HG02610 (cell line): ENCODE measurements at regions not wholly inside any gene's neighbourhood (a gene's known extent, or its start where the extent isn't known, plus 50 kb on each side); places are given as distances from the start of the nearest gene placed in this dataset.
"Not testable (repeated sequence)": the region's sequence is repeated elsewhere in the genome, so short reads cannot be mapped to it uniquely, and the experiment has no call there.

ENCODE experiments used
- ATAC-seq: cut with Tn5 transposase; IDR thresholded peaks from one replicate; pipeline ENCODE4 v1.9.1; 2021; ENCODE audit warnings: mild to moderate bottlenecking, moderate library complexity; ENCODE audit not compliant: unreplicated experiment

DNA sequence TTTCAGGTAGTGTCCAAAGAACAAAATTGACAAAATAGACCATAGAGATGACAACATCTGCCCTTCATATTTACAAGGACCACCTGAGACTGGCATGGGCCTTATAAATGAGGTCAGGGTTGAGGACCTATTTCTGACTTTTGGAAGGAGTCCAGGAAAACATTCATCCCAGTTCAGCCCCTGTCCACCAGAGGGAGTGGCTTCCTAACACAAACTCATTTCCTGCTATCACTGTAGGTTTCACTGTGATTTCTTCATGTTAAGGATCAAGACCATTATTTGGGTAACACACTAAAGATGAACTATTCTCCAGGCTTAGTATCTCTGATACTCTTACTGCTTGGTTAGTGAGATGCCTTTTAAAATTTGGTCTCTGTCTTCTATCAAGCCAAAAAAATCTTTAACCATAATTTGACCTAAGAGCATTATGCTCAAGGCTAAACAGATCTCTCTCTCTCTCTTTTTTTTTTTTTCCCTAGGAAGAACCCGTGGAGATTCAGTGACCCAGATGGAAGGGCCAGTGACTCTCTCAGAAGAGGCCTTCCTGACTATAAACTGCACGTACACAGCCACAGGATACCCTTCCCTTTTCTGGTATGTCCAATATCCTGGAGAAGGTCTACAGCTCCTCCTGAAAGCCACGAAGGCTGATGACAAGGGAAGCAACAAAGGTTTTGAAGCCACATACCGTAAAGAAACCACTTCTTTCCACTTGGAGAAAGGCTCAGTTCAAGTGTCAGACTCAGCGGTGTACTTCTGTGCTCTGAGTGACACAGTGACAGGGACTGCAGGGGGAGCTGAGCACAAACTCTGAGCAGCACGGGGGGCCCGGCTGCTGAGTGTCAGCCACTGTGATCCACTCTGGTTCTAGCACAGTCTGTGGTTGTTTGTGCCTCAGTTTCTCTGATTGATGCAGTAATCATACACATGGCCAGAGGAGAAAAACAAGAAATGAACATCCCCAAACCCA is 267.6 kb upstream of the OR4E1 start:
- no peak for ATAC-seq

DNA sequence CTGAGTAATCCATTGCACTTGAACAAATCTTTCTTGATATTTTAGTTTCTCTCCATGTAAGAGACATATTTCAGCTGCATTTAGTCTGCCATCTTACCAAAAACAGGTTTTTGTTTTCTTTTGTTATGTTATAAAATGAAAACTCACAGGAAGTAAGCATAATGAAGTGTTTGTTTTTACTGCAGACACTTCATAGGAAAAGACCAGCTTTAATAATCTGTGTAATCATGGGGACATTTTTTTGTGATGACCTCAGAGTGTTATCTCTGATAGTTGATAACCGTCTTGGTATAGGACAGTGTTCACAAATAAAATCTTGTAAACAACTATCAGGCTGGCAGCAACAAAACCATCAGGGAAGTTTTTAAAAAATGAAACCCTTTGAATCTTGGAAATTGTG is 266.2 kb upstream of the OR4E1 start:
- ATAC-seq: no peak

DNA sequence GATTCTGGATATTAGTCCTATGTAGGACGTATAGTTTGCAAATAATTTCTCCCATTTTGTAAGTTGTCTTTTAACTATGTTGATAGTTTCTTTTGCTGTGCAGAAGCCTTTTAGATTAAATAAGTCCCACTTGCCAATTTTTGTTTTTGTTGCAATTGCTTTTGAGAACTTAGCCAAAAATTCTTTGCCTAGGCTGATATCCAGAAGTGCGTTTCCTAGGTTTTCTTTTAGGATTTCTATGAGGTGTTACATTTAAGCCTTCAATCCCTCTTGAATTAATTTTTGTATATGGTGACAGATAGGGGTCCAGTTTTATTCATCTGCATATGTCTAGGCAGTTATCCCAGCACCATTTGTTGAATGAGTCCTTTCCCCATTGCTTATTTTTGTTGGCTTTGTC is 264.4 kb upstream of the OR4E1 start:
- no peak for ATAC-seq

DNA sequence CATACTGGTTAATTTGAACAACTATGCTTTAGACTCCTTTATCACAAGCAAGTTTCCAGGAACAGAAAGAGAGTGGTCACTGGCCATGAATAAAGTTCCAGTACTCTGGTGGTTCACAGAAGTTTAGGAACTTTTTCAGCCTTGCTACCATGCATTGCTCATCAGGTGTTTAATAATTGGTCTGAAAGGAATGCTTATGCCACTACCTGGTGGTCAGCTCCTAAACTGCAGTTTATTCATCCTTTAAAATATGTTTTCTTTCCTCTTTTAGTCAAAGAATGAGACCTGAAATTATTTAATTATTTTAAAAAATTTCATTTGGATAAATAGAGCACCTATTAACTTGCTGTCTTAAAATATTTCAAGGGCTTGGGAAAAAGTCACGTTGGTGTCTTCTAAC is 260.1 kb upstream of the OR4E1 start:
- ATAC-seq: no peak

DNA sequence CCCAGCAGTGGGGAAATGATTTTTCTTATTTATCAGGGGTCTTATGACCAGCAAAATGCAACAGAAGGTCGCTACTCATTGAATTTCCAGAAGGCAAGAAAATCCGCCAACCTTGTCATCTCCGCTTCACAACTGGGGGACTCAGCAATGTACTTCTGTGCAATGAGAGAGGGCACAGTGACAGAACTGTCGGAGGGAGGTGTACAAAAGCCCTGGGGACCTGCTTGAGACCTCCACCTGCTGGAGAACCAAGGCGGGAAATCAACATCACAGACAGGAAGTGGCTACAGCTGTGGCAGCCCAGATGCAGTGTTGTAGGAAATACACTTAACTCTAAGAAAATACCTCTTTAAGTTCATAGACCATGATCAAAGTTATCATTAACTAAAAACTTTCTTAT is 250.9 kb upstream of the OR4E1 start:
- peak; percentile 72 for ATAC-seq

DNA sequence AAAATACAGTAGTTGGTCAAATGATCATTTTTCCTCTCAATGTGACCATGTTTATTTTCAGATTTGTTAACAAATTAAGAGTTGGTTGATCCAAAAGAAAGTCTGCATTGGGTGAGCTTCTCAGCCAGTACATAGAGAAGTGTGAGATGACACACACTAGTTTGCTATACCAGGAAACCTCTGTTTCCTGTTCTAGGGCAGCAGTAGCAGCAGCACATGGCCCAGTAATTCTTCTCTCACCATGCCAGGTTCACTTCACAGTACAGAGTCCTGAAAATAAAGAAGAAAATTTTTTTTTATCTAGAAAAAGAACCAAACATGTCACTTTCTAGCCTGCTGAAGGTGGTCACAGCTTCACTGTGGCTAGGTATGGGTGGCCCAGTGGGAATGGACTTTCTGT is 250.2 kb upstream of the OR4E1 start:
- peak; percentile 62 for ATAC-seq

DNA sequence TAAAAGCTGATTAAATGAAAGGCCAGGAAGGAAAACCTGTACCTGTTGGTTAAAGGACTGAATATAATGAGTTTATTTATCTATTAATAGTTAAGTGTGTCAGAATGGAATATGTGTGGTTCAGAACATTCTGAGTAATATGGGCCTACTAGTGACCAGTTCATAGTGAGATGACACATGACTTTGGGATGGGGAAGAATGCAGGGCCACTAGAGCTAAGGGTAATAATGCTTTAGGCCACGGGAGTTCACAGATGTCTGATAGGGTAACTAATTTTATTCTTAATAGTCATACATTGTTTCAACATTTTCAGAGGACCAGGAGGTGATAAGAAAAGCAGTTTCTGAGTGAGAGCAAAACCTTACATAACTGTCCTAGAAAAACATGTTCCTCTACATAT is 247.8 kb upstream of the OR4E1 start:
- ATAC-seq: no peak

DNA sequence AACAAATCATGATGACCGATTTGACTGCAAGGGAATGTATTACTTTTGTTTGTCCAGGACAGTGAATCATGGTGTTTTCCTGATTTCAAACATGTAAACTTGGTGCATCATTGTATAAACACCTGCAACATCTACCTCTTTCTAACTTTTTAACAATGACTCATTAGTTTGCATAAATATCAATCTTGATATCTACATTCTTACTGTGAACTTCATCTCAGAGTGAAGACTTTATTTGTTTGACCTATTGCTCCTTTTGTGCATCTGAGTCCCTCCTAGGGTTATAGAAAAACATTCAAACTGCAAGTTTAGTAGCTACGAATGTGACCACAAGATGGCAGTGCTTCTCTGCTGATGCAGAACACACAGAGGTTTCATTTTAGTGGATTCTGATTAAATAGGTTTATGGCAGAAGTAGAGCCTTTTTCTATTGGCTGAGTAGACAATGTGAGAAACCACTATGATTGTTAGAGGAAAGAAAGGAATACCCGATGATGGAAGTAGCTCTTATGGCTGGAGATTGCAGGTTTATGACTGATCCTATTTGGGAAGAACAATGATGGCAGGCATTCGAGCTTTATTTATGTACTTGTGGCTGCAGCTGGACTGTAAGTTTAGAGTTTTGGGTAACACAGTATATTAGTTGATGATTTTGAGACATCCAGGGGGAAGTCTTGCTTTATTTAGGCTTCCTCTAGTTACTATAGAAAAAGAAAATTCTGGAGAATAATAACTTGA is 244.2 kb upstream of the OR4E1 start:
- ATAC-seq: peak; percentile 51

DNA sequence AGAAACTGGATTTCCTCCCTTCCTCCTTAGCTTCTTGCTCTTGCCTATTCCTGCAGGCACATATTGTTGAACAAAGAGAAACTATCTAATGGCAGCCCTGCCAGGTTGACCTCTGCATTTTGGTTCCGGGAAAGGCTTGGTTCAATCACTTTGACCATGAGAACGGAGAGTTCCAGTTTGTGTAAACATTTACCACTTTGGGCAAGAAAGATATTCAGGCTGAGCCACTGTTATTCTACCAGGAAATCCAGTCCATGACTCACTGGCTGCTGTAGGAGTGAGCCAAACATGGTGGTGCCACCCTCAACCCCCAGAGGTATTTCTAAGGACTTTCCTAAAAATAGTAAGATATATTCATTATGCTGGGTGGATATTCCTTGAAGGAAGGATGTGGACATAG is 242.2 kb upstream of the OR4E1 start:
- no peak for ATAC-seq

DNA sequence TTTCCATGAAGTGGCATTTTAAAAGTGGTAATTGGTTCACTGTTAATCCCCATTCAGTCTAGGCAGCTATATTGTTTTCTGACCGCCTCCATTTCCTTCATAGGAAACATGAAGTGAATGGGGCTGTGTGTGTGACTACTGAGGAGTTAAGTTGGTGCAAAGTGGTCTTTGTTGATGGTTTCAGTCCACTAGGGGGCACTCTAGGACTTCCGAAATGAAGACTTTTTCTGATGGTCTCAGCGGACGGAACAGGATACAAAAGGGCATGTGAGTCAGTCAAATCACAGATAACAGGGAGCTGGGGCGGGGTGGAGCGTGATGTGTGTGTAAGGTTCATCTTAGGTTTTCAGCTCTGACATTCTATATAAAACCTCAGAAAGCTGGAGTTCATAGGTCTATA is 240.1 kb upstream of the OR4E1 start:
- ATAC-seq: no peak

DNA sequence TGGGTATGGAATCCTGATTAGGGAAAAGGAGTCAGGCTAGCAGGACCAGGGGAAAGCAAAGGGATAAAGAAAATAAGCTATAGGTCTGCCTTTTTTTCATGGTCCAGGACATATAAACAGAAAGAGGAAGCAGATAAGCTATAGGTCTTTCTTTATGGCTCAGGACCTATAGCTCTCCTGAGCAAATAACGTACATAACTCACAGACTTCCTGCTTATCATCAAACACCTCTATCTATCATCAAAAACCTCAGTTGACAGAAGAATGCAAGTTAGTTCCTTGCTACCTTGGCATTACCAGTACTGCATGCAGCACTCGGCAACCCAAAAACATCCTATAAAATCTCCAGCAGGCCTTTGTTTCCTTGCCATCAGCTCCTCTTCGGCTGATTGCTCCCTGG is 238.7 kb upstream of the OR4E1 start:
- ATAC-seq: no peak

DNA sequence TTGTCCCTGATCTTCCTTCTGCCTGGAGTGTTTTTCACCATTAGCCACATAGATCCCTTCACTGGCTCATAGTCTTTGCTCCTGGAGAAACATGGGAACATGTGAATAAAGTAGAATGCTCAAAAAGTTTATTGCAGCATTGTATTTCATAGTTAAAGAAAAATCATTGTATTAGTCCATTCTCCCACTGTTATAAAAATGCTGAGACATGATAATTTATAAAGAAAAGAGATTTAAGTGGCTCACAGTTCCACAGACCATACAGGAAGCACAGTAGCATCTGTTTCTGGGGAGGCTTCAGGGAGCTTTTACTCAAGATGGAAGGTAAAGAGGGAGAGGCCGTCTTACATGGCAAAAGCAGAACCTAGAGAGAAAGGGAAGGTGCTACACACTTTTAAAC is 238.3 kb upstream of the OR4E1 start:
- ATAC-seq: no peak

DNA sequence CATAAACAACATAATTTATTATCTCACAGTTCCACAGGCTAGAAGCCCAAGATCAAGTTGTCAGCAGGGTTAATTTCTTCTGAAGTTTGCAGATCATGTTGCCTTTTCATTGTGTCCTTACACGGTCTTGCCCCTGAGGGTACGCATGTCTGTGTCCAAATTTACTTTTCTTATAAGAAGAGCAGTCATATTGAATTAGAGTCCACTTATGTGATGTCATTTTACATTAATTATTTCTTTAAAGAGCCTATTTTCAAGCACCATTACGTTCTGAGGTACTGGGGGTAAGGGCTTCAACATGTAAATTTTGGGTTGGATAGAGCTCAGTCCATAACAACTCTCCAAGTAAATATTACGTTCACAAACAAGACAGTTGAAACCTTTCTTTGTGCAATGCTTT is 236.6 kb upstream of the OR4E1 start:
- ATAC-seq: no peak

DNA sequence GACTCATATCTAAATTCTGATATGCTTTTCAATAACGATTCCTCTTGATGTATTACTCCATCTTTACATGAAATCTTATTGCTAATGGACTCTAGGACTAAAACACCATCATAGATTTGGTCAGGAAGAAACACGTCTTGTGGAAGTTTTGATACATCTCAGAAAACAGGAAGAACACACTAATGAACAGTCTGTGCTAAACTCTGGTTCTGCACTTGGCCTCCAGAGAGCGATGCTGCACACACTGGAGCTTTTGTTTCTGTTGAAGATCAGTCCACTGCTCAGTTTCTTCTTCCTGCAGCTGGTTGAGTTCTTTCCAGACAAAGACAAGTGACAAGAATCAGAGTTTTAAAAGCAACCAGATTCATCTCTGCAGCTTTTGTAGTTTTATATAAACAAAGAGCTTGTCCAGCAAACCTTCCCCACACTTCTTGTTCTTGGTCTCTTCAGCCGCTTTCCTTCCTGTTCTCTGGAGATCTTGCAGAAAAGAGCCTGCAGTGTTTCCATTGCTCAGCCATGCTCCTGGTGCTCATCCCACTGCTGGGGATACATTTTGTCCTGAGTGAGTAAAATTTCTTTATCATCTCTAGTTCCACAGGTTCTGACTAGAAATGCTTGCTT is 229.1 kb upstream of the OR4E1 start:
- no peak for ATAC-seq

DNA sequence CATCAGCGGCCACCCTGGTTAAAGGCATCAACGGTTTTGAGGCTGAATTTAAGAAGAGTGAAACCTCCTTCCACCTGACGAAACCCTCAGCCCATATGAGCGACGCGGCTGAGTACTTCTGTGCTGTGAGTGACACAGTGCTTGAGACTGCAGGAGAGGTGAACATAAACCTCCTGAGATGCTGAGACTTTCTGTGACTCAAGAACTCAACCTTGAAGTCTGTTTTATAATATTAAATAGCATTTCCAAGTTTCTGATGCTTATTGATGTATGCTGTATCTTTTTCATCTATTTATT is 221.2 kb upstream of the OR4E1 start:
- ATAC-seq: not testable (repeated sequence)

DNA sequence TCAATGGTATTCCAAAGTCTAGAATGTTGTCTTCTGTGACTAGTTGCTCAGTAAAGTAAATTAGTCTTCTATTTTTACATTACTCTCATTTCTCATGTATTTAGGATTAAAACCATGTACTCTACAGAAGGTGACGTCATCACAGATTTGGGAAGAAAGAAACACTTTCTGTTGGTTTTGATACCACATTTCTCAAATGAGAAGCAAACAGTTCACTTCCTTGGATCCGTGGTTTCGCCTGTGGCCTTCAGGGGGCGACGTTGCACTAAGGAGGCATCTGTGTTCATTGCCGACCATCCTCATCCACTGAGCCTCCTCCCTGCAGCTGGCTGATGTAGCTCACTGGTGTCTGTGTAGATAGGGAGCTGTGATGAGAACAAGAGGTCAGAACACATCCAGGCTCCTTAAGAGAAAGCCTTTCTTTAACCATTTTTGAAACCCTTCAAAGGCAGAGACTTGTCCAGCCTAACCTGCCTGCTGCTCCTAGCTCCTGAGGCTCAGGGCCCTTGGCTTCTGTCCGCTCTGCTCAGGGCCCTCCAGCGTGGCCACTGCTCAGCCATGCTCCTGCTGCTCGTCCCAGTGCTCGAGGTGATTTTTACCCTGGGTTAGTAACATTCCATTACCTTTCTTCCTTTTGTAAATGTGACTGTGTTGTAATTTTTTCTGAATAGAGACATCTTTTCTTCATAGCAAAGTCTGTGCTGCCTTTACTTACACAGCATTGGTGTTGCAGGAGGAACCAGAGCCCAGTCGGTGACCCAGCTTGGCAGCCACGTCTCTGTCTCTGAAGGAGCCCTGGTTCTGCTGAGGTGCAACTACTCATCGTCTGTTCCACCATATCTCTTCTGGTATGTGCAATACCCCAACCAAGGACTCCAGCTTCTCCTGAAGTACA is 220.6 kb upstream of the OR4E1 start:
- ATAC-seq: no peak

DNA sequence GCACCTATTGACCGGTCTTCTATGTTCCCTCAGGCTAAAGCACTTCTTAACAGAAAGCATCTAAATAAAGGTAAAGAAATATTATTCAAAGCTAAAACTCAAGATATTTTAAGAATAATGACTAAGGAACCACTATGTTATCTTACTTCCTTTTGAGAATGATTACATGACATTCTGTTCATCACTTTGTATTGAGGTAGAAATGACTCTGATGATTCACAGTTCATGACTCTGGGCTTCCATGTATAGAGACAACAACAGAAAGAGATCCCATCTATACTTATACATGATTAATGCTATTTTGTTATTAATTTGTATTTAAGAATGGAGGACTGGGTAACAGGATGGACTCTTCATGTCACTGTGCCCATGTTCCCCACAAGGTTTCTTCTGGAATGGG is 218.3 kb upstream of the OR4E1 start:
- no peak for ATAC-seq

DNA sequence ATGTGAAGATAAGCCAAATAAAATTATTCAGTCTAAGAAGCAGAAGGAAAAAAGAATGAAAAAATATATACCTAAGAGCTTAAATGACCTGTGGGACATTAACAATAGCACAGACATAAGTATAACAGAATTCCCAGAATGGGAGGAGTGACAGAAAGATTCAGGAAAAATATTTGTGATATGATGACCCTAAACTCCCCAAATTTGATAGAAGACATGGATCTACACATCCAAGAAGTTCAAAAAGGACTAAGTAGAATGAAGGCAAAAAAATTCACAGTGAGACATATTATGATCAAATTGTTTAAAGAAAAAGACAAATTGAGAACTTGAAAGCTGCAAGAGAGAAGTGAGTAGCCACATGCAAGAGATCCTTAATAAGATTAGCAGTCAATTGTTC is 211.4 kb upstream of the OR4E1 start:
- no peak for ATAC-seq

DNA sequence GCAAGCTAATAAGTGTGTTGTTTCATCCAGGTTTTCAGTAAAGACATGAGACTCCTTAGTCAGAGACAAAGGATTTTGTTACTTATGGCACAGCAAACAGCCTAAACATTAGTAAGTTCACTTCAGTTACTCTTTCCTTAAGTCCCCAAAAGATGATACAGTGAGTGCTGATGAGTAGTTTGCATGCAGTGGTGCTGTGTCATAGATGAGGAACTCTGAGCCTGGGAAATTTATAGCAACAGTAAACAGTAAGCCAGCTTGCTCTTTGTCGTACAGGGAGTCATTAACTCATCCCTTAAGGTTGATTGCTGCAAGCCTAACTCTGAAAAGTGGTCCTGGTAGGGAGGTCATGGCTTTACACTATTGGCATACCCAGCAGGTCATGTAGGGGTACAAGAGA is 208.6 kb upstream of the OR4E1 start:
- no peak for ATAC-seq

DNA sequence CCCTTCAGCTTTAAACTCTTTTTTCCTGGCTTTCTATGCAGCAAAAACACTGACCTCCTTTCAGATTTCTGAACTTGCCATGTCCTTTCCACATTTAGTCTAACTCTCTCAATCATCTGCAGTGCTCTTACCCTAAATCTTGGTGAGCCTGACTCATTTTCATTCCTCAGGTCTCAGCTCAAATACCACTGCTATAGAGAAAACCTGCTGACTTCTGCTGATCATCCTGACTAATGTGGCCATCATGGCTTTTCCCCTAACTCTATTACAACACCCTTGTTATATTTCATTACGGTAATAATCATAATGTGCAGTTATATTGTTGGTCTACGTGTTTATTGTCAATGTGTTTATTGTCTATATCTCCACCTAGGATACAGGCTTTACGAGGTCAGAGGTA is 207.3 kb upstream of the OR4E1 start:
- ATAC-seq: no peak

DNA sequence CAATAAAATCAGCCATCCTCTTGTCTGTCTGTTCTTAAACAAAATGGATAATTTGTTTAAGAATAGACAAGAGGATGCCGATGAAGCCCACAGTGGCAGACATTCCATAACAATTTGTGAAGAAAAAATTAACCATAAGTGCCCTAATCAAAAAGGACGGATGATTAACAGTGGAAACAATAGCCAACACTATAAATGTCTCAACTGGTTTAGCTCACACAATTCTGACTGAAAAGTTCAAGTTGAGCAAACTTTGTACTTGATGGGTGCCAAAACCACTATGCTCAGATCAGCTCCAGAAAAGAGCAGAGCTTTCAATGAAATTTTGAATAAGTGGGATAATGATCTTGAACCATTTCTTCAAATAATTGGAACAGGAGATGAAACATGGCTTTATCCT is 202.2 kb upstream of the OR4E1 start:
- ATAC-seq: no peak
